ENCODE measurements at regions not wholly inside any gene's neighbourhood (a gene's known extent, or its start where the extent isn't known, plus 50 kb on each side); places are given as distances from the start of the nearest gene placed in this dataset.

DNA sequence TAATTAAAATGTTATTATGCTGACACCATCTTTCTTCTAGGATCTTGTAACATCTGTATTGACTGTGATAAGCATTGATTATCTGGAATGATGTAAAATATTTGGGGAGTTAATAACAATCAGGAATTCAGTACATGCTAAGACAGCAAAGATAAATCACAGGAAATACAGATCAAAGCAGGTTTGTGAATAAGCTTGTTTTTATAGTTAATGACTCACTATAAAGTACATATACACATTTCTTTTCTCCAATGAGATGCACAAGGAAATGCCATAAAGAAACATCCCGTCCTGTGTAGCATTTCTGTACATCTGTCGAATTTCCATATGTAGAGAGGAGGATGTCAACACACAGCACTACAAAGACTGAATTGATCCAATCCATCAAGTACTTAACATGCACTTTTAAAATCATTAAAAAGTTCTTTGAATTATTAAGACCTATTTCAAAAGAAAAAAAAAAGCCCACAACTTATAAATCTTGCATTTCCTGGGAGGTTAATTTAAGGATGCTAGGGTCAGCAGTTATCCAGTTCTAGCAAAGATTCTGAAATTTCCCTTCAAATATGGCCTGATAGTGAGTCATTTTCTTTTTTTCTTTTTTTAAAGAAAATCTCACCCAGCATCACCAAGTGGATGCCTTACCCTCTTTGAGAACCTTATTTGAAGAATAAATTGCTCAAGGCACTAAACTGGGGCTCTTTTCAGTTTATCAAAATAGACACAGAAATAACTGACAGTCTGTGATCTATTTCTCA, 243.2 kb upstream of the NR5A2 start:
- ChIA-PET POLR2A (ENCODE audit: low non-redundant PET) (no interaction called here), CTCF (no interaction called here)
- intact Hi-C loops (cut with micrococcal nuclease; ENCODE audit: unreplicated experiment) = no loop called here
- Histone ChIP-seq H3K4me1 (ENCODE audit: insufficient read depth, low read length, poor library complexity, severe bottlenecking) (no peaks in the 10 kb centered on the region), H3K9me3 (ENCODE audit: low read depth, low read length, poor library complexity, severe bottlenecking) (no peaks in the 10 kb centered on the region), H3K36me3 (ENCODE audit: insufficient read depth, low read length, poor library complexity, severe bottlenecking) (no peaks in the 10 kb centered on the region), H3K4me3 (ENCODE audit: low read depth, low read length, poor library complexity, severe bottlenecking) (no peak overlapping the region), H3K27ac (ENCODE audit: low read depth, low read length, poor library complexity, severe bottlenecking) (no peak overlapping the region), H3K27me3 (replicated peaks; ENCODE audit: insufficient read depth, low read depth, low read length, poor library complexity) (peaks cover 43% of the 10 kb centered on the region)
- no TSS peak for BruUV-seq (replicated peaks)
- DNase-seq (ENCODE audit: low spot score) = no peak
- no peak for TF ChIP-seq EZH2 (IDR thresholded peaks at IDR 0.05; ENCODE audit: borderline replicate concordance, low read depth, low read length, poor library complexity, severe bottlenecking)
- TF ChIP-seq, protein P1, sequence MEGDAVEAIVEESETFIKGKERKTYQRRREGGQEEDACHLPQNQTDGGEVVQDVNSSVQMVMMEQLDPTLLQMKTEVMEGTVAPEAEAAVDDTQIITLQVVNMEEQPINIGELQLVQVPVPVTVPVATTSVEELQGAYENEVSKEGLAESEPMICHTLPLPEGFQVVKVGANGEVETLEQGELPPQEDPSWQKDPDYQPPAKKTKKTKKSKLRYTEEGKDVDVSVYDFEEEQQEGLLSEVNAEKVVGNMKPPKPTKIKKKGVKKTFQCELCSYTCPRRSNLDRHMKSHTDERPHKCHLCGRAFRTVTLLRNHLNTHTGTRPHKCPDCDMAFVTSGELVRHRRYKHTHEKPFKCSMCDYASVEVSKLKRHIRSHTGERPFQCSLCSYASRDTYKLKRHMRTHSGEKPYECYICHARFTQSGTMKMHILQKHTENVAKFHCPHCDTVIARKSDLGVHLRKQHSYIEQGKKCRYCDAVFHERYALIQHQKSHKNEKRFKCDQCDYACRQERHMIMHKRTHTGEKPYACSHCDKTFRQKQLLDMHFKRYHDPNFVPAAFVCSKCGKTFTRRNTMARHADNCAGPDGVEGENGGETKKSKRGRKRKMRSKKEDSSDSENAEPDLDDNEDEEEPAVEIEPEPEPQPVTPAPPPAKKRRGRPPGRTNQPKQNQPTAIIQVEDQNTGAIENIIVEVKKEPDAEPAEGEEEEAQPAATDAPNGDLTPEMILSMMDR (conservative IDR thresholded peaks at IDR 0.05; ENCODE audit: low read depth, low read length) = no peak

DNA sequence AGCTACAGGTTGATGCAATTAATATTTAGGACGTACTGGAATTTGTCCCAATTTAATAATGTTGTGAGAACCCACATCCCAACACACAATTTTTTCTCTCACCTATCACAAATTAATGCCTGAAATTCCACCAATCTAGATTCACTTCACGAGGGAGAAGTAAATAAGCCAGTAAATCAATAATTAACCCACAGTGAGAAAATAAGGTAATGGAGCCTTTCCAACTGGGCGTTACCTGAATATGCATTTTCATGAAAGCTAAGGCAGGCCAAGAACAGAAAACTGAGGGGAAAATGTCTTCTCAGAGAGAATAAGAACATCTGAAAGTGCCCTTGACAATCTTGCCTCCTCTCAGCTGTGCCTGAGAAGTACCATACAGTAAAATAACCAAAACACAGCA, 240.8 kb upstream of the NR5A2 start:
- POLR2A ChIA-PET (ENCODE audit: low non-redundant PET) = no interaction called here
- Histone ChIP-seq H3K9me3 (ENCODE audit: low read depth, low read length, poor library complexity, severe bottlenecking) (no peaks in the 10 kb centered on the region), H3K36me3 (ENCODE audit: insufficient read depth, low read length, poor library complexity, severe bottlenecking) (no peaks in the 10 kb centered on the region), H3K4me3 (ENCODE audit: low read depth, low read length, poor library complexity, severe bottlenecking) (no peak overlapping the region), H3K27ac (ENCODE audit: low read depth, low read length, poor library complexity, severe bottlenecking) (no peak overlapping the region), H3K27me3 (replicated peaks; ENCODE audit: insufficient read depth, low read depth, low read length, poor library complexity) (peaks cover 51% of the 10 kb centered on the region), H3K4me1 (ENCODE audit: insufficient read depth, low read length, poor library complexity, severe bottlenecking) (no peaks in the 10 kb centered on the region)
- intact Hi-C loops (cut with micrococcal nuclease; ENCODE audit: unreplicated experiment) = no loop called here
- no TSS peak for BruUV-seq (replicated peaks)
- no peak for TF ChIP-seq EZH2 (IDR thresholded peaks at IDR 0.05; ENCODE audit: borderline replicate concordance, low read depth, low read length, poor library complexity, severe bottlenecking)
- TF ChIP-seq, protein P1 (conservative IDR thresholded peaks at IDR 0.05; ENCODE audit: low read depth, low read length) = no peak
- no peak for DNase-seq (ENCODE audit: low spot score)
- CTCF ChIA-PET = no interaction called here

DNA sequence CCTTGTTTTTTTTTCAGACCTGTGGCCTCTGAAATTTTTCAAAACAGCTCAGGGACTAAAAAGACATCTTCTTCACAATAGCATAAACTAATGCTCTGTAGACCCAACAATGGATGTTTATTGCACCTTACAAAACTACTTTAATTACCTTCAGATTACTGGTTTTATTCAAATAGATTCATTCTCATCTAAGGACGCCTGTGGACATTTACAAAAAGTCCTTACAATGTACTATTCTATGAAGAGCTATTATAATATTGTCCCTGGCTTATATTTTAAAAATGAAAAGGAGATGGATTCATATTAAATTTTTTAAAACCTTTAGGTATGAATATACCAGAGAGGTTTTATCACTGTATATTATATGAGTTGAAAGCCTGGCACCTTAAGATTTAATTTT, 238.4 kb upstream of the NR5A2 start:
- no peak overlapping the region for H3K4me3 ChIP-seq (ENCODE audit: low read depth, low read length, poor library complexity, severe bottlenecking)
- H3K36me3 ChIP-seq (ENCODE audit: insufficient read depth, low read length, poor library complexity, severe bottlenecking) = no peaks in the 10 kb centered on the region
- CTCF ChIA-PET = no interaction called here
- no peaks in the 10 kb centered on the region for H3K4me1 ChIP-seq (ENCODE audit: insufficient read depth, low read length, poor library complexity, severe bottlenecking)
- intact Hi-C loops (cut with micrococcal nuclease; ENCODE audit: unreplicated experiment) = no loop called here
- no TSS peak for BruUV-seq (replicated peaks)
- DNase-seq (ENCODE audit: low spot score) = no peak
- POLR2A ChIA-PET (ENCODE audit: low non-redundant PET) = no interaction called here
- H3K27me3 ChIP-seq (replicated peaks; ENCODE audit: insufficient read depth, low read depth, low read length, poor library complexity) = peaks cover 43% of the 10 kb centered on the region
- H3K27ac ChIP-seq (ENCODE audit: low read depth, low read length, poor library complexity, severe bottlenecking) = no peak overlapping the region
- no peaks in the 10 kb centered on the region for H3K9me3 ChIP-seq (ENCODE audit: low read depth, low read length, poor library complexity, severe bottlenecking)
- no peak for TF ChIP-seq EZH2 (IDR thresholded peaks at IDR 0.05; ENCODE audit: borderline replicate concordance, low read depth, low read length, poor library complexity, severe bottlenecking)
- TF ChIP-seq, protein P1 (conservative IDR thresholded peaks at IDR 0.05; ENCODE audit: low read depth, low read length) = no peak

All from A673 (cell line).